Parathyroid adenoma (tissue), 2 donors: ENCODE measurements at regions not wholly inside any gene's neighbourhood (a gene's known extent, or its start where the extent isn't known, plus 50 kb on each side); places are given as distances from the start of the nearest gene placed in this dataset.

Experiments used
- H2AFZ ChIP-seq: fragments of 300-600 bp; sonication (generic); one replicate; pipeline ENCODE4 v1.7.0; 2017; ENCODE audit warnings: antibody characterized with exemption, mild to moderate bottlenecking
- H3K27ac ChIP-seq: fragments of 300-600 bp; sonication (generic); one replicate; pipeline ENCODE4 v1.7.0; 2017
- H3K27me3 ChIP-seq: fragments of 300-600 bp; sonication (generic); one replicate; pipeline ENCODE4 v1.7.0; 2017; ENCODE audit warnings: low read length; ENCODE audit not compliant: control insufficient read depth, insufficient read depth
- H3K36me3 ChIP-seq: fragments of 300-600 bp; sonication (generic); one replicate; pipeline ENCODE4 v1.7.0; 2017; ENCODE audit warnings: low read length; ENCODE audit not compliant: control insufficient read depth, insufficient read depth
- H3K4me1 ChIP-seq: fragments of 300-600 bp; sonication (generic); one replicate; pipeline ENCODE4 v1.7.0; 2017; ENCODE audit warnings: control low read depth
- H3K4me2 ChIP-seq: fragments of 300-600 bp; sonication (generic); one replicate; pipeline ENCODE4 v1.7.0; 2017; ENCODE audit warnings: low read length
- H3K4me3 ChIP-seq: fragments of 300-600 bp; sonication (generic); one replicate; pipeline ENCODE4 v1.7.0; 2017; ENCODE audit warnings: low read depth, low read length
- H3K79me2 ChIP-seq: fragments of 300-600 bp; sonication (generic); one replicate; pipeline ENCODE4 v1.7.0; 2017; ENCODE audit warnings: control low read depth
- H3K9ac ChIP-seq: fragments of 300-600 bp; sonication (generic); one replicate; pipeline ENCODE4 v1.7.0; 2017; ENCODE audit warnings: mild to moderate bottlenecking
- H3K9me3 ChIP-seq: fragments of 300-600 bp; sonication (generic); one replicate; pipeline ENCODE4 v1.7.0; 2017; ENCODE audit warnings: low read length; ENCODE audit not compliant: control insufficient read depth
- CTCF ChIP-seq: fragments of 300-600 bp; sonication (generic); IDR thresholded peaks from one replicate; pipeline ENCODE4 v1.7.0; 2017; ENCODE audit warnings: antibody characterized with exemption, mild to moderate bottlenecking
- donor health status: primary hyperparathyroidism.

- TF ChIP-seq CTCF: no peak
- H3K27me3 ChIP-seq: no peaks in the 10 kb centered on the region
- H3K4me1 ChIP-seq: no peaks in the 10 kb centered on the region
- no peaks in the 10 kb centered on the region for H3K79me2 ChIP-seq
- H2AFZ ChIP-seq: no peak overlapping the region
- no peak overlapping the region for H3K27ac ChIP-seq
- no peak overlapping the region for H3K4me3 ChIP-seq
- no peak overlapping the region for H3K9ac ChIP-seq
- H3K9me3 ChIP-seq: no peaks in the 10 kb centered on the region
- H3K36me3 ChIP-seq: no peaks in the 10 kb centered on the region
- no peak overlapping the region for H3K4me2 ChIP-seq
Observed at GRCh38 chr2:239495791-239496233, 95.0 kb upstream of the HDAC4 start.

GRCh38 chr2:239495175-239495574 is 94.4 kb upstream of the HDAC4 start:
- Histone ChIP-seq H3K4me1 (no peaks in the 10 kb centered on the region), H3K4me2 (no peak overlapping the region), H3K36me3 (no peaks in the 10 kb centered on the region), H3K79me2 (no peaks in the 10 kb centered on the region), H3K27me3 (no peaks in the 10 kb centered on the region), H2AFZ (no peak overlapping the region), H3K9me3 (no peaks in the 10 kb centered on the region), H3K9ac (no peak overlapping the region), H3K4me3 (no peak overlapping the region), H3K27ac (no peak overlapping the region)
- no peak for TF ChIP-seq CTCF

GRCh38 chr2:239494578-239494977 is 93.8 kb upstream of the HDAC4 start:
- Histone ChIP-seq H3K79me2 (no peaks in the 10 kb centered on the region), H3K9ac (no peak overlapping the region), H3K27me3 (no peaks in the 10 kb centered on the region), H3K36me3 (no peaks in the 10 kb centered on the region), H3K4me2 (no peak overlapping the region), H3K9me3 (no peaks in the 10 kb centered on the region), H3K4me3 (no peak overlapping the region), H3K4me1 (no peaks in the 10 kb centered on the region), H2AFZ (no peak overlapping the region), H3K27ac (no peak overlapping the region)
- TF ChIP-seq CTCF: no peak

GRCh38 chr2:239489481-239489880 is 88.7 kb upstream of the HDAC4 start:
- no peaks in the 10 kb centered on the region for H3K36me3 ChIP-seq
- no peaks in the 10 kb centered on the region for H3K79me2 ChIP-seq
- no peak for TF ChIP-seq CTCF
- no peak overlapping the region for H3K4me2 ChIP-seq
- H3K9ac ChIP-seq: no peak overlapping the region
- no peaks in the 10 kb centered on the region for H3K27me3 ChIP-seq
- no peak overlapping the region for H2AFZ ChIP-seq
- no peak overlapping the region for H3K27ac ChIP-seq
- no peak overlapping the region for H3K4me3 ChIP-seq
- no peaks in the 10 kb centered on the region for H3K9me3 ChIP-seq
- no peaks in the 10 kb centered on the region for H3K4me1 ChIP-seq

- Histone ChIP-seq H3K36me3 (no peaks in the 10 kb centered on the region), H3K9me3 (no peaks in the 10 kb centered on the region), H3K4me2 (no peak overlapping the region), H3K4me3 (no peak overlapping the region), H3K27me3 (no peaks in the 10 kb centered on the region), H3K79me2 (no peaks in the 10 kb centered on the region), H3K9ac (no peak overlapping the region), H3K27ac (no peak overlapping the region), H3K4me1 (no peaks in the 10 kb centered on the region), H2AFZ (no peak overlapping the region)
- no peak for TF ChIP-seq CTCF
Observed at GRCh38 chr2:239488125-239488524, 87.3 kb upstream of the HDAC4 start.
